T-helper 2 cell treated with Interferon-gamma antibody and Interleukin-4, amounts not matched to agents 5 μg/mL and 100 μg/mL, for 36 hours (primary cell): ENCODE measurements at regions not wholly inside any gene's neighbourhood (a gene's known extent, or its start where the extent isn't known, plus 50 kb on each side); places are given as distances from the start of the nearest gene placed in this dataset.

Experiments
- DNase-seq: peaks from one replicate; pipeline ENCODE4 v3.0.0; 2021; ENCODE audit warnings: low spot score
- H3K27ac Mint-ChIP-seq: one replicate; pipeline ENCODE4 v1.8.0; 2021; ENCODE audit warnings: mild to moderate bottlenecking, mixed read lengths
- H3K27me3 Mint-ChIP-seq: one replicate; pipeline ENCODE4 v1.8.0; 2021; ENCODE audit warnings: low read depth, mixed read lengths
- H3K36me3 Mint-ChIP-seq: one replicate; pipeline ENCODE4 v1.8.0; 2021; ENCODE audit warnings: low read depth, mixed read lengths
- H3K4me1 Mint-ChIP-seq: one replicate; pipeline ENCODE4 v1.8.0; 2021; ENCODE audit warnings: low read depth, mixed read lengths
- H3K4me3 Mint-ChIP-seq: one replicate; pipeline ENCODE4 v1.8.0; 2022; ENCODE audit warnings: mild to moderate bottlenecking, moderate library complexity, mixed read lengths
- H3K9me3 Mint-ChIP-seq: one replicate; pipeline ENCODE4 v1.8.0; 2021; ENCODE audit warnings: mixed read lengths

GRCh38 chrX:107502316-107502715 is 52.9 kb downstream of the FRMPD3 start:
- no peaks in the 10 kb centered on the region for H3K9me3 Mint-ChIP-seq
- H3K27ac Mint-ChIP-seq = no peak overlapping the region
- no peak overlapping the region for H3K4me3 Mint-ChIP-seq
- no peak for DNase-seq
- no peaks in the 10 kb centered on the region for H3K36me3 Mint-ChIP-seq
- H3K4me1 Mint-ChIP-seq = no peaks in the 10 kb centered on the region
- peaks cover 30% of the 10 kb centered on the region for H3K27me3 Mint-ChIP-seq

- no peaks in the 10 kb centered on the region for H3K9me3 Mint-ChIP-seq
- H3K36me3 Mint-ChIP-seq = no peaks in the 10 kb centered on the region
- no peak for DNase-seq
- H3K27ac Mint-ChIP-seq = no peak overlapping the region
- H3K4me1 Mint-ChIP-seq = no peaks in the 10 kb centered on the region
- H3K27me3 Mint-ChIP-seq = peaks cover 44% of the 10 kb centered on the region
- no peak overlapping the region for H3K4me3 Mint-ChIP-seq
These were observed 54.6 kb downstream of the FRMPD3 start for GRCh38 chrX:107504006-107504405.

- no peak for DNase-seq
- Mint-ChIP-seq H3K27ac (no peak overlapping the region), H3K4me3 (no peak overlapping the region), H3K4me1 (no peaks in the 10 kb centered on the region), H3K27me3 (peaks cover 48% of the 10 kb centered on the region), H3K36me3 (no peaks in the 10 kb centered on the region), H3K9me3 (no peaks in the 10 kb centered on the region)
These were observed 55.8 kb downstream of the FRMPD3 start for GRCh38 chrX:107505223-107505622.

- no peaks in the 10 kb centered on the region for H3K36me3 Mint-ChIP-seq
- no peaks in the 10 kb centered on the region for H3K4me1 Mint-ChIP-seq
- H3K9me3 Mint-ChIP-seq = no peaks in the 10 kb centered on the region
- no peak overlapping the region for H3K27ac Mint-ChIP-seq
- no peak overlapping the region for H3K4me3 Mint-ChIP-seq
- H3K27me3 Mint-ChIP-seq = peaks cover 48% of the 10 kb centered on the region
- no peak for DNase-seq
These were observed 57.2 kb downstream of the FRMPD3 start for GRCh38 chrX:107506596-107507031.

GRCh38 chrX:107507093-107507743 is 57.8 kb downstream of the FRMPD3 start:
- Mint-ChIP-seq H3K4me1 (no peaks in the 10 kb centered on the region), H3K4me3 (no peak overlapping the region), H3K27ac (no peak overlapping the region), H3K27me3 (peaks cover 48% of the 10 kb centered on the region), H3K9me3 (no peaks in the 10 kb centered on the region), H3K36me3 (no peaks in the 10 kb centered on the region)
- no peak for DNase-seq

- peaks cover 48% of the 10 kb centered on the region for H3K27me3 Mint-ChIP-seq
These were observed 58.3 kb downstream of the FRMPD3 start for GRCh38 chrX:107507744-107508117.

GRCh38 chrX:107508925-107509324 is 59.5 kb downstream of the FRMPD3 start:
- Mint-ChIP-seq H3K27ac (no peak overlapping the region), H3K4me1 (no peaks in the 10 kb centered on the region), H3K27me3 (peaks cover 42% of the 10 kb centered on the region), H3K36me3 (no peaks in the 10 kb centered on the region), H3K4me3 (no peak overlapping the region), H3K9me3 (no peaks in the 10 kb centered on the region)
- no peak for DNase-seq

More at GRCh38 chrX:107507744-107508117, 58.3 kb downstream of the FRMPD3 start:
- no peaks in the 10 kb centered on the region for H3K36me3 Mint-ChIP-seq
- H3K4me3 Mint-ChIP-seq = no peak overlapping the region
- H3K4me1 Mint-ChIP-seq = no peaks in the 10 kb centered on the region
- no peaks in the 10 kb centered on the region for H3K9me3 Mint-ChIP-seq
- DNase-seq = no peak
- no peak overlapping the region for H3K27ac Mint-ChIP-seq

- Mint-ChIP-seq H3K4me3 (no peak overlapping the region), H3K4me1 (no peaks in the 10 kb centered on the region), H3K27ac (no peak overlapping the region), H3K36me3 (no peaks in the 10 kb centered on the region), H3K27me3 (peaks cover 2% of the 10 kb centered on the region), H3K9me3 (no peaks in the 10 kb centered on the region)
- no peak for DNase-seq
These were observed 65.5 kb downstream of the FRMPD3 start for GRCh38 chrX:107514944-107515343.

GRCh38 chrX:107521877-107522586 is 72.6 kb downstream of the FRMPD3 start:
- H3K9me3 Mint-ChIP-seq = no peaks in the 10 kb centered on the region

GRCh38 chrX:107522901-107523300 is 73.4 kb downstream of the FRMPD3 start:
- DNase-seq = no peak
- H3K27ac Mint-ChIP-seq = no peak overlapping the region
- no peaks in the 10 kb centered on the region for H3K27me3 Mint-ChIP-seq
- no peaks in the 10 kb centered on the region for H3K9me3 Mint-ChIP-seq
- H3K36me3 Mint-ChIP-seq = no peaks in the 10 kb centered on the region
- H3K4me3 Mint-ChIP-seq = no peak overlapping the region
- no peaks in the 10 kb centered on the region for H3K4me1 Mint-ChIP-seq

More at GRCh38 chrX:107521877-107522586, 72.6 kb downstream of the FRMPD3 start:
- Mint-ChIP-seq H3K4me3 (no peak overlapping the region), H3K4me1 (no peaks in the 10 kb centered on the region), H3K27ac (no peak overlapping the region), H3K27me3 (peaks cover 2% of the 10 kb centered on the region), H3K36me3 (no peaks in the 10 kb centered on the region)
- DNase-seq = no peak

GRCh38 chrX:107526141-107526540 is 76.7 kb downstream of the FRMPD3 start:
- H3K36me3 Mint-ChIP-seq = no peaks in the 10 kb centered on the region
- H3K27me3 Mint-ChIP-seq = peaks cover 4% of the 10 kb centered on the region

GRCh38 chrX:107530141-107530540 is 80.7 kb downstream of the FRMPD3 start:
- Mint-ChIP-seq H3K27me3 (peaks cover 15% of the 10 kb centered on the region), H3K36me3 (no peaks in the 10 kb centered on the region), H3K27ac (no peak overlapping the region), H3K4me1 (no peaks in the 10 kb centered on the region), H3K9me3 (no peaks in the 10 kb centered on the region), H3K4me3 (no peak overlapping the region)
- DNase-seq = no peak

More at GRCh38 chrX:107526141-107526540, 76.7 kb downstream of the FRMPD3 start:
- Mint-ChIP-seq H3K4me1 (no peaks in the 10 kb centered on the region), H3K9me3 (no peaks in the 10 kb centered on the region), H3K4me3 (no peak overlapping the region), H3K27ac (no peak overlapping the region)
- no peak for DNase-seq

- no peaks in the 10 kb centered on the region for H3K9me3 Mint-ChIP-seq
- no peaks in the 10 kb centered on the region for H3K4me1 Mint-ChIP-seq
- H3K27ac Mint-ChIP-seq = no peak overlapping the region
- peaks cover 6% of the 10 kb centered on the region for H3K27me3 Mint-ChIP-seq
- H3K36me3 Mint-ChIP-seq = no peaks in the 10 kb centered on the region
- no peak overlapping the region for H3K4me3 Mint-ChIP-seq
- DNase-seq = peak; percentile 14
These were observed 88.4 kb downstream of the FRMPD3 start for GRCh38 chrX:107537815-107538214.

- DNase-seq = no peak
- Mint-ChIP-seq H3K36me3 (no peaks in the 10 kb centered on the region), H3K27ac (no peak overlapping the region), H3K4me3 (no peak overlapping the region), H3K4me1 (no peaks in the 10 kb centered on the region), H3K9me3 (no peaks in the 10 kb centered on the region), H3K27me3 (peaks cover 4% of the 10 kb centered on the region)
These were observed 87.1 kb upstream of the PRPS1 start for GRCh38 chrX:107541244-107541643.
